BE2C (cell line): ENCODE measurements at regions not wholly inside any gene's neighbourhood (a gene's known extent, or its start where the extent isn't known, plus 50 kb on each side); places are given as distances from the start of the nearest gene placed in this dataset.
A peak's percentile ranks its signal among the peaks of the same experiment; 100 is the strongest.

Experiments used
- DNase-seq: peaks from one replicate; pipeline ENCODE4 v3.0.0-alpha.2; 2020
- H3K27me3 ChIP-seq: fragments of 250-450 bp; sonication (Bioruptor Pico); 2 replicates; pipeline ENCODE4 v1.5.1; 2020; ENCODE audit warnings: mild to moderate bottlenecking
- H3K36me3 ChIP-seq: fragments of 250-450 bp; sonication (Bioruptor Pico); 2 replicates; pipeline ENCODE4 v1.5.1; 2020; ENCODE audit warnings: mild to moderate bottlenecking
- H3K4me1 ChIP-seq: fragments of 250-450 bp; sonication (Bioruptor Pico); 2 replicates; pipeline ENCODE4 v1.5.1; 2020
- H3K4me3 ChIP-seq: 2 replicates; pipeline ENCODE4 v1.5.1; 2011; ENCODE audit warnings: low read depth, low read length
- H3K9me3 ChIP-seq: fragments of 250-450 bp; sonication (Bioruptor Pico); 2 replicates; pipeline ENCODE4 v1.5.1; 2020
- CTCF ChIP-seq: IDR thresholded peaks from 2 replicates; pipeline ENCODE4 v1.5.1; 2012; ENCODE audit warnings: mild to moderate bottlenecking, low read depth, low read length

GRCh38 chr6:12528581-12529363 lies 187.8 kb upstream of the PHACTR1 start:
- Histone ChIP-seq H3K9me3 (no peaks in the 10 kb centered on the region), H3K27me3 (no peaks in the 10 kb centered on the region), H3K36me3 (no peaks in the 10 kb centered on the region), H3K4me3 (no peak overlapping the region), H3K4me1 (peaks cover 9% of the 10 kb centered on the region)
- DNase-seq, result peak; percentile 66
- no peak for TF ChIP-seq CTCF

DNA sequence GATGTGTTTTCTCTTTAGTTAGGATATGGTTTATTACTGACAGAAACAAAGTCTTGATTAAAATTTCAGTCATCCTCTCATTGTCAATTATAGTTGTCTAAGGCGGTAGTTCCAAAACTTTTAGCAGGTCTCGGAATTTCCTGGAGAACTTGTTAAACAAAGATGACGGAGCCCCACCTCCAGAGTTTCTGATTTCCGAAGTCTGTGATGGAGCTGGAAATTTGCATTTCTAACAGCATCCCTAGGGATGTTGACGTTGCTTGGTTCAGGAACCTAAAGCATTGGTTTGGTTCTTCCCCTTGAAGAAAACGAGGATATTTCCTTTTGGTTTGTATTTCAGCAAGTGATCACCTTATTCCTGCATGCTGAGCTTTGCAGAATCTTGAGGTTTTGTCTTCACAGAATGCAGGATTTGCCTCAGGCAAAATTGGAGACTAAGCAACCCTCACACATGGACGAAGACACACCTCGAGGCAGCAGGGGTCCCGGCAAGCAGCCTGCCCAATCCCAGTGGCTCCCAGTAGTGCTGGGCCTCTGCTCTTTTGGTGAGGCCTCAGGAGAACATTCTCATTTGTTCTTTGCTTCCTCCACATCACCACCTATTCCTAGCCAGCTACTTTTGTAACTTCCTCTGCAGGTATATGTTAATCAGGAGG lies 187.1 kb upstream of the PHACTR1 start:
- no peak for TF ChIP-seq CTCF
- Histone ChIP-seq H3K9me3 (no peaks in the 10 kb centered on the region), H3K4me3 (no peak overlapping the region), H3K36me3 (no peaks in the 10 kb centered on the region), H3K4me1 (peaks cover 9% of the 10 kb centered on the region), H3K27me3 (no peaks in the 10 kb centered on the region)
- no peak for DNase-seq

DNA sequence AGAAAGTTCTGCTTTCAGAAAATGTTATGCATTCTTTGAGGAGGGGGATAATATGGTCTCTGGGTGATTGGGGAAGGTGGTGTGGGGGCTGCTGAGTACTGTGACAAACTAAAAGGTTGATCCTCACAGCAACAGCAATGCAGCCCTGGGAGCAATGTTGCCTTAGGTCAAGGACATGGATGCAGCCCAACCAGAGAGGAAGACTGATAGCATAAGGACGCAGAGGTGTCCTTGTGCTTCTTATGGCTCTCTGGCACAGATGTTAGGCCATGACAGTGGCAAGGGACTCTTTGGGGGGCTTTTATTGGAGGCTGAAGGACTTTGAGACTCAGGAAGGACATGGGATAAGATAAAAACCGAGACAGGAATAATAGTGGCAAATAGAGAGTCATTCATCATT lies 186.2 kb upstream of the PHACTR1 start:
- no peak for DNase-seq
- H3K9me3 ChIP-seq, result no peaks in the 10 kb centered on the region
- TF ChIP-seq CTCF, result no peak
- H3K36me3 ChIP-seq, result no peaks in the 10 kb centered on the region
- H3K27me3 ChIP-seq, result no peaks in the 10 kb centered on the region
- peaks cover 9% of the 10 kb centered on the region for H3K4me1 ChIP-seq
- no peak overlapping the region for H3K4me3 ChIP-seq

DNA sequence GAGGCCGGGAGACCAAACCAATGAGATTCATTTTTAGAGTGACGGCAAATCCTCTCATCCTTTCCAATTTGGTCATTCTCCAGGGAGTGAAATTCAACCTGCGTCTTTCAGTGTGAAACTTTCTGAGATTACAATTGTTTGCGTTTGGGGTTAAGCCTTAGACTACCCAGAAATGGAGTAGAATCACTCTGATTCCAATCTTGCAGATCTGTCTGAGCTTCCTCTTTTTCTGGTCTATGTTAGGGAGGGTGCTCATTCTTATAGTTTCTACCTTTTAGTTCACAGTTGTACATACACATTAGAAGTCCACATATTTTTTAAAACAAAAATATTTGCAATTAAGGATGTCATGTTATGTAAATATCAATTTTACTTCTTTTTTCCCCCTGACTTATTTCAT lies 183.0 kb upstream of the PHACTR1 start:
- Histone ChIP-seq H3K27me3 (no peaks in the 10 kb centered on the region), H3K4me1 (peaks cover 9% of the 10 kb centered on the region), H3K36me3 (no peaks in the 10 kb centered on the region), H3K9me3 (no peaks in the 10 kb centered on the region), H3K4me3 (no peak overlapping the region)
- TF ChIP-seq CTCF, result no peak
- no peak for DNase-seq

GRCh38 chr6:12534069-12534853 lies 182.3 kb upstream of the PHACTR1 start:
- Histone ChIP-seq H3K36me3 (no peaks in the 10 kb centered on the region), H3K4me3 (no peak overlapping the region), H3K9me3 (no peaks in the 10 kb centered on the region), H3K4me1 (peaks cover 4% of the 10 kb centered on the region), H3K27me3 (no peaks in the 10 kb centered on the region)
- DNase-seq, result no peak
- TF ChIP-seq CTCF, result no peak
